ENCODE measurements at regions not wholly inside any gene's neighbourhood (a gene's known extent, or its start where the extent isn't known, plus 50 kb on each side); places are given as distances from the start of the nearest gene placed in this dataset.

- no peak for DNase-seq
- no peak for TF ChIP-seq CTCF (IDR thresholded peaks at IDR 0.05; ENCODE audit: low read depth, low read length)
- no peaks in the 10 kb centered on the region for H3K36me3 ChIP-seq
- no peaks in the 10 kb centered on the region for H3K9me3 ChIP-seq
- H3K27me3 ChIP-seq = no peaks in the 10 kb centered on the region
- H3K4me1 ChIP-seq = peaks cover 7% of the 10 kb centered on the region
- no peak overlapping the region for H3K4me3 ChIP-seq (ENCODE audit: low read depth, low read length)
These were observed 308.0 kb upstream of the SFSWAP start for GRCh38 chr12:131402781-131403396.

- DNase-seq = no peak
- H3K4me3 ChIP-seq (ENCODE audit: low read depth, low read length) = no peak overlapping the region
- TF ChIP-seq CTCF (IDR thresholded peaks at IDR 0.05; ENCODE audit: low read depth, low read length) = no peak
These were observed 307.2 kb upstream of the SFSWAP start for GRCh38 chr12:131403676-131404075.

GRCh38 chr12:131404705-131405104 is 306.2 kb upstream of the SFSWAP start:
- no peak for TF ChIP-seq CTCF (IDR thresholded peaks at IDR 0.05; ENCODE audit: low read depth, low read length)

More at GRCh38 chr12:131403676-131404075, 307.2 kb upstream of the SFSWAP start:
- Histone ChIP-seq H3K36me3 (no peaks in the 10 kb centered on the region), H3K4me1 (peaks cover 8% of the 10 kb centered on the region), H3K9me3 (no peaks in the 10 kb centered on the region), H3K27me3 (no peaks in the 10 kb centered on the region)

GRCh38 chr12:131407221-131408035 is 303.5 kb upstream of the SFSWAP start:
- Histone ChIP-seq H3K27me3 (no peaks in the 10 kb centered on the region), H3K9me3 (no peaks in the 10 kb centered on the region), H3K4me1 (peaks cover 8% of the 10 kb centered on the region), H3K36me3 (no peaks in the 10 kb centered on the region), H3K4me3 (ENCODE audit: low read depth, low read length) (no peak overlapping the region)
- DNase-seq = peak; percentile 36
- TF ChIP-seq CTCF (IDR thresholded peaks at IDR 0.05; ENCODE audit: low read depth, low read length) = no peak

More at GRCh38 chr12:131404705-131405104, 306.2 kb upstream of the SFSWAP start:
- Histone ChIP-seq H3K4me3 (ENCODE audit: low read depth, low read length) (no peak overlapping the region), H3K36me3 (no peaks in the 10 kb centered on the region), H3K27me3 (no peaks in the 10 kb centered on the region), H3K9me3 (no peaks in the 10 kb centered on the region), H3K4me1 (peaks cover 8% of the 10 kb centered on the region)
- DNase-seq = no peak

GRCh38 chr12:131408036-131408365 is 302.9 kb upstream of the SFSWAP start:
- no peak for DNase-seq
- Histone ChIP-seq H3K36me3 (no peaks in the 10 kb centered on the region), H3K27me3 (no peaks in the 10 kb centered on the region), H3K9me3 (no peaks in the 10 kb centered on the region), H3K4me3 (ENCODE audit: low read depth, low read length) (no peak overlapping the region), H3K4me1 (peaks cover 8% of the 10 kb centered on the region)
- TF ChIP-seq CTCF (IDR thresholded peaks at IDR 0.05; ENCODE audit: low read depth, low read length) = no peak

- no peak overlapping the region for H3K4me3 ChIP-seq (ENCODE audit: low read depth, low read length)
- peaks cover 8% of the 10 kb centered on the region for H3K4me1 ChIP-seq
- no peak for TF ChIP-seq CTCF (IDR thresholded peaks at IDR 0.05; ENCODE audit: low read depth, low read length)
- no peak for DNase-seq
- H3K9me3 ChIP-seq = no peaks in the 10 kb centered on the region
- no peaks in the 10 kb centered on the region for H3K27me3 ChIP-seq
- no peaks in the 10 kb centered on the region for H3K36me3 ChIP-seq
These were observed 302.4 kb upstream of the SFSWAP start for GRCh38 chr12:131408484-131408883.

Measured in BE2C (cell line).